ENCODE measurements at regions not wholly inside any gene's neighbourhood (a gene's known extent, or its start where the extent isn't known, plus 50 kb on each side); places are given as distances from the start of the nearest gene placed in this dataset.

- Histone ChIP-seq H3K27me3 (no peaks in the 10 kb centered on the region), H3K9ac (no peak overlapping the region), H3F3A (ENCODE audit: low read depth) (no peaks in the 10 kb centered on the region), H3K4me2 (no peak overlapping the region), H3K9me3 (ENCODE audit: low read depth) (no peaks in the 10 kb centered on the region), H3K27ac (no peak overlapping the region), H3K36me3 (no peaks in the 10 kb centered on the region), H3K4me1 (no peaks in the 10 kb centered on the region), H2AFZ (replicated peaks) (no peak overlapping the region), H4K20me1 (ENCODE audit: low read depth) (no peaks in the 10 kb centered on the region), H3K4me3 (no peak overlapping the region), H3K79me2 (ENCODE audit: low read depth) (no peaks in the 10 kb centered on the region)
- no peak for DNase-seq (ENCODE audit: low spot score)
- no peak overlapping the region for H3K4me3 Mint-ChIP-seq
- no peaks in the 10 kb centered on the region for H3K9me3 Mint-ChIP-seq
- H3K27me3 Mint-ChIP-seq (ENCODE audit: insufficient read depth, low read depth): no peaks in the 10 kb centered on the region
- H3K36me3 Mint-ChIP-seq: no peaks in the 10 kb centered on the region
- H3K27ac Mint-ChIP-seq: no peak overlapping the region
- TF ChIP-seq, protein P1, sequence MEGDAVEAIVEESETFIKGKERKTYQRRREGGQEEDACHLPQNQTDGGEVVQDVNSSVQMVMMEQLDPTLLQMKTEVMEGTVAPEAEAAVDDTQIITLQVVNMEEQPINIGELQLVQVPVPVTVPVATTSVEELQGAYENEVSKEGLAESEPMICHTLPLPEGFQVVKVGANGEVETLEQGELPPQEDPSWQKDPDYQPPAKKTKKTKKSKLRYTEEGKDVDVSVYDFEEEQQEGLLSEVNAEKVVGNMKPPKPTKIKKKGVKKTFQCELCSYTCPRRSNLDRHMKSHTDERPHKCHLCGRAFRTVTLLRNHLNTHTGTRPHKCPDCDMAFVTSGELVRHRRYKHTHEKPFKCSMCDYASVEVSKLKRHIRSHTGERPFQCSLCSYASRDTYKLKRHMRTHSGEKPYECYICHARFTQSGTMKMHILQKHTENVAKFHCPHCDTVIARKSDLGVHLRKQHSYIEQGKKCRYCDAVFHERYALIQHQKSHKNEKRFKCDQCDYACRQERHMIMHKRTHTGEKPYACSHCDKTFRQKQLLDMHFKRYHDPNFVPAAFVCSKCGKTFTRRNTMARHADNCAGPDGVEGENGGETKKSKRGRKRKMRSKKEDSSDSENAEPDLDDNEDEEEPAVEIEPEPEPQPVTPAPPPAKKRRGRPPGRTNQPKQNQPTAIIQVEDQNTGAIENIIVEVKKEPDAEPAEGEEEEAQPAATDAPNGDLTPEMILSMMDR (IDR thresholded peaks at IDR 0.05): no peak
- TF ChIP-seq EZH2 (IDR thresholded peaks at IDR 0.05) (no peak), EZH2phosphoT487 (IDR thresholded peaks at IDR 0.05) (no peak)
- no peaks in the 10 kb centered on the region for H3K4me1 Mint-ChIP-seq
These were observed 559.0 kb upstream of the FTMT start for GRCh38 chr5:121292664-121293063.

DNA sequence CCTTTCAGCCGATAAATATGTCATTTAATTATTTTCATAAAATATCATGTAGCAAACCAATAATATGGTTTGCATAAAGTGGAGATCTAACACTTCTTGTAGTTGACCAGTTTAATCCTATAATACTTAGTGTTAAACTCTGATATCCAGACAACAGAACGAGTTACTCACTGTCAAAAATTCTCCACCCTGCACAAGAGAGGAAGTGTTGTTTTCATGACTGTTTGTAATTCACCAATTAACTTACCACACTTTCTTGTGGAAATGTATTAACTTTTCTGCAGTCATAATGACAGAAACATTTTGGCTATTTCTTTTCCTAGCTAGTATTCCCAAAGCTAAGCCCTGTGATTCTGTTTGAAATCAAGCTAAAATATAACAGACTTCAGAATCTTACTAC is 555.3 kb upstream of the FTMT start:
- no peaks in the 10 kb centered on the region for H3K9me3 ChIP-seq (ENCODE audit: low read depth)
- no peaks in the 10 kb centered on the region for H3K9me3 Mint-ChIP-seq
- no peaks in the 10 kb centered on the region for H3K27me3 Mint-ChIP-seq (ENCODE audit: insufficient read depth, low read depth)
- H3K4me2 ChIP-seq: no peak overlapping the region
- H2AFZ ChIP-seq (replicated peaks): no peak overlapping the region
- no peaks in the 10 kb centered on the region for H3F3A ChIP-seq (ENCODE audit: low read depth)
- no peaks in the 10 kb centered on the region for H3K36me3 Mint-ChIP-seq
- no peak overlapping the region for H3K9ac ChIP-seq
- no peaks in the 10 kb centered on the region for H3K27me3 ChIP-seq
- no peaks in the 10 kb centered on the region for H4K20me1 ChIP-seq (ENCODE audit: low read depth)
- H3K79me2 ChIP-seq (ENCODE audit: low read depth): no peaks in the 10 kb centered on the region
- no peak overlapping the region for H3K4me3 Mint-ChIP-seq
- H3K4me3 ChIP-seq: no peak overlapping the region
- H3K36me3 ChIP-seq: no peaks in the 10 kb centered on the region
- H3K4me1 ChIP-seq: no peaks in the 10 kb centered on the region
- no peak overlapping the region for H3K27ac Mint-ChIP-seq
- no peaks in the 10 kb centered on the region for H3K4me1 Mint-ChIP-seq
- TF ChIP-seq EZH2 (IDR thresholded peaks at IDR 0.05): no peak
- no peak for TF ChIP-seq EZH2phosphoT487 (IDR thresholded peaks at IDR 0.05)
- TF ChIP-seq, protein P1 (IDR thresholded peaks at IDR 0.05): no peak
- no peak for DNase-seq (ENCODE audit: low spot score)
- H3K27ac ChIP-seq: no peak overlapping the region

- Histone ChIP-seq H3K79me2 (ENCODE audit: low read depth) (no peaks in the 10 kb centered on the region), H3K4me1 (no peaks in the 10 kb centered on the region), H3K4me2 (no peak overlapping the region), H4K20me1 (ENCODE audit: low read depth) (no peaks in the 10 kb centered on the region), H3K4me3 (no peak overlapping the region), H3F3A (ENCODE audit: low read depth) (no peaks in the 10 kb centered on the region), H3K9me3 (ENCODE audit: low read depth) (no peaks in the 10 kb centered on the region), H2AFZ (replicated peaks) (no peak overlapping the region), H3K9ac (no peak overlapping the region), H3K36me3 (no peaks in the 10 kb centered on the region), H3K27me3 (no peaks in the 10 kb centered on the region), H3K27ac (no peak overlapping the region)
- Mint-ChIP-seq H3K27me3 (ENCODE audit: insufficient read depth, low read depth) (no peaks in the 10 kb centered on the region), H3K4me3 (no peak overlapping the region), H3K4me1 (no peaks in the 10 kb centered on the region), H3K36me3 (no peaks in the 10 kb centered on the region), H3K27ac (no peak overlapping the region), H3K9me3 (no peaks in the 10 kb centered on the region)
- TF ChIP-seq EZH2 (IDR thresholded peaks at IDR 0.05): no peak
- no peak for DNase-seq (ENCODE audit: low spot score)
These were observed 552.5 kb upstream of the FTMT start for GRCh38 chr5:121299153-121299552.

DNA sequence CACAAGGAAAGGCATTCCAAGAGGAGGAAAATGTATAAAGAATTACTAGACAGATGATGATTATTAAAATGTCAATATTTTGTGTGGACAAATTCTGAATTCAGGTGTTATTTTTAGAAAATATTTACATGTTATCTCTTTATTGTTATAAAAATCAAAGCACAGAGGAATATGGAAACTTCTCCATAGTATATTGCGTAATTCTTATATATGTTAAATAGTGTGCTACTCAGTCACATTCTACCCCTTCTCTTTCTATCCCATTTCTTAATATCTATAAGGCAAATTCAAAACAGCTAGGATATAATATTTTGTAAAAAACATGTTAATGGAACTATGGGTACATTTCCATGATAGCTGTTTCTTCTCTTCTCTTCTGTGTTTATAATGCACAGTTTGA is 546.8 kb upstream of the FTMT start:
- H3K27me3 Mint-ChIP-seq (ENCODE audit: insufficient read depth, low read depth): no peaks in the 10 kb centered on the region
- no peak overlapping the region for H3K4me2 ChIP-seq
- H3K27ac ChIP-seq: no peak overlapping the region
- TF ChIP-seq, protein P1 (IDR thresholded peaks at IDR 0.05): no peak
- TF ChIP-seq EZH2phosphoT487 (IDR thresholded peaks at IDR 0.05): no peak
- no peak overlapping the region for H3K4me3 ChIP-seq
- no peaks in the 10 kb centered on the region for H3K9me3 Mint-ChIP-seq
- no peak for DNase-seq (ENCODE audit: low spot score)
- no peaks in the 10 kb centered on the region for H4K20me1 ChIP-seq (ENCODE audit: low read depth)
- no peak overlapping the region for H3K27ac Mint-ChIP-seq
- H3F3A ChIP-seq (ENCODE audit: low read depth): no peaks in the 10 kb centered on the region
- no peak overlapping the region for H3K4me3 Mint-ChIP-seq
- no peaks in the 10 kb centered on the region for H3K79me2 ChIP-seq (ENCODE audit: low read depth)
- H3K4me1 Mint-ChIP-seq: no peaks in the 10 kb centered on the region
- H2AFZ ChIP-seq (replicated peaks): no peak overlapping the region
- no peaks in the 10 kb centered on the region for H3K27me3 ChIP-seq
- H3K36me3 Mint-ChIP-seq: no peaks in the 10 kb centered on the region
- H3K4me1 ChIP-seq: no peaks in the 10 kb centered on the region
- H3K36me3 ChIP-seq: no peaks in the 10 kb centered on the region
- H3K9me3 ChIP-seq (ENCODE audit: low read depth): no peaks in the 10 kb centered on the region
- H3K9ac ChIP-seq: no peak overlapping the region

All from neural progenitor cell (in vitro differentiated cells).